ENCODE measurements at regions not wholly inside any gene's neighbourhood (a gene's known extent, or its start where the extent isn't known, plus 50 kb on each side); places are given as distances from the start of the nearest gene placed in this dataset.

DNA sequence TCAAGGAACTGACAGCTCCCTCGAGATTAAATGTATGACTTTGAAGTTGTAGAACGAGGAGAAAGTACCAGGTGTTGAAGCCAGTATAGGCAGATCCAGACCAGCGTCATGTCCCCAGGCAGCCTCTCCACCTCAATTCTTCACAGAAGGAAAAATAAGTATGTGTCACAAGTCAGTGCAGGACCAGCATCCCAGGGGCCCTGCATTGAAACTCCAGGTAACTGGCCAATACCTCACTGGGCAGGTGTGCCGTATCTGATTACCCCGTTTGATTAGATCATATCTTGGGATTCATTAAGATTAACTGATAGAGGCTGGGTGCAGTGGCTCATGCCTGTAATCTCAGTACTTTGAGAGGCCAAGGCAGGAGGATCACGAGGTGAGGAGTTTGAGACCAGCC lies 466.7 kb upstream of the B3GAT1 start:
- no peaks in the 10 kb centered on the region for H3K9me3 ChIP-seq
- TF ChIP-seq CTCF (IDR thresholded peaks at IDR 0.05): no peak
- no peaks in the 10 kb centered on the region for H3K36me3 ChIP-seq
- H3K27me3 ChIP-seq: no peaks in the 10 kb centered on the region
- DNase-seq (no peak), ATAC-seq (no peak)
- no peak overlapping the region for H3K4me3 ChIP-seq
- H3K27ac ChIP-seq: no peak overlapping the region
- intact Hi-C loops (cut with DNase I): no loop called here
- no peaks in the 10 kb centered on the region for H3K4me1 ChIP-seq

DNA sequence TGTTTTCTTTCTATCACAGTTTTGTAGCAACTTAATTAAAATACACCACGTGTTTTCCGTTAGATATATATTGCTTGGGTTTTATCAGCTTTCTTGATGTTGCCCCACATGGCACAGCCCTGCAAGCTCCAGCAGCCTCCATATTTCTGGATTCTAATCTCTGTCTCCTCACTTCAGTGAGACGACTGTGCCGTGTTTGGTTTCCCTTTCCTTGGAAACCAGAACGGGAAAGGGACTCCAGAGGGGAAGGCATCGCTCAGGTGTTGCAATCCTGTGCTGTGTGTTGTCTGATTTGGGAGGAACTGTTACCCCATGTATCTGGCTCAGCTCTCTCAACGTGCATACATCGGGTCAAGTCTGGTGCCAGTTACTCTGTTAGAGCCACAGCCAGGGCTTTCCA lies 464.2 kb upstream of the B3GAT1 start:
- DNase-seq: no peak
- ATAC-seq: no peak
- Histone ChIP-seq H3K27ac (no peak overlapping the region), H3K4me1 (no peaks in the 10 kb centered on the region), H3K36me3 (no peaks in the 10 kb centered on the region), H3K4me3 (no peak overlapping the region), H3K9me3 (no peaks in the 10 kb centered on the region), H3K27me3 (no peaks in the 10 kb centered on the region)
- intact Hi-C loops (cut with DNase I): no loop called here
- no peak for TF ChIP-seq CTCF (IDR thresholded peaks at IDR 0.05)

DNA sequence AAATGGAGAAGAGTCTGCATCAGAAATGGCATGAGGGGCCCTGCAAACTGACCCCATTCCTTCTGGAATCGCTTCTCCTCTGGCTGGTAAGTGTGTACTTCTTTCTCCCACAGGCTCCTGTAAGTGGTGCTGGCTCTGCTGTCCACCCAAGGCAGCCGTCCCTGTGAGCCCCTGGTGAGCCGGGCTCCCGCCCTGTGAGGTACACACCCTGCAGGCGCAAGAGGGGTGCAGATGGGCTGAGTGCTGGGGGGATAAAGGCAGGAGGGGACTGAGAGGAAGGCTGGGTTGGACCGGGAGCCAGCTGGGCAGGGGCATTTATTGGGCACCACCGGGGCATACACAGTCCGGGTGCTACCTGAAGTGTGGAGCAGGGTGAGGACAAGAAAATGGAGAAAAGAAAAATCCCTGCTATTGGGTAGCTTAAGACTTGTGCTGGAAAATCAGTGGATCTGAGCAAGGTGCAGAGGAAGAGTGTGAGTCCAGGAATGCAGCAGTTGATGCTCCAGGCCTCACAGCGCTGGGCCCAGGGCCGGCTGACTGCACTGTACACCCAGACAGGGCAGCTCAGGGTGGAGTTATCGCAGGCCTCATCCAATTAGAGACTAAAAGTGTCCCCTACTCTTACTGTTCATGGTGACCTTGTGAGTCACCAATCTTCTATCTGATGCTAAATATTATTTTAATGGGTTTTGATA lies 455.1 kb upstream of the B3GAT1 start:
- no peak for TF ChIP-seq CTCF (IDR thresholded peaks at IDR 0.05)
- DNase-seq (no peak), ATAC-seq (no peak)
- H3K9me3 ChIP-seq: no peaks in the 10 kb centered on the region
- no peaks in the 10 kb centered on the region for H3K4me1 ChIP-seq
- no peak overlapping the region for H3K4me3 ChIP-seq
- intact Hi-C loops (cut with DNase I): no loop called here
- H3K36me3 ChIP-seq: no peaks in the 10 kb centered on the region
- no peak overlapping the region for H3K27ac ChIP-seq
- H3K27me3 ChIP-seq: no peaks in the 10 kb centered on the region

GRCh38 chr11:134866215-134866614 lies 454.2 kb upstream of the B3GAT1 start:
- no peak overlapping the region for H3K4me3 ChIP-seq
- intact Hi-C loops (cut with DNase I): no loop called here
- no peaks in the 10 kb centered on the region for H3K27me3 ChIP-seq
- no peaks in the 10 kb centered on the region for H3K9me3 ChIP-seq
- no peak for ATAC-seq
- no peaks in the 10 kb centered on the region for H3K4me1 ChIP-seq
- H3K36me3 ChIP-seq: no peaks in the 10 kb centered on the region
- no peak overlapping the region for H3K27ac ChIP-seq
- DNase-seq: no peak
- TF ChIP-seq CTCF (IDR thresholded peaks at IDR 0.05): no peak

- intact Hi-C loops (cut with DNase I): no loop called here
- Histone ChIP-seq H3K9me3 (no peaks in the 10 kb centered on the region), H3K27ac (no peak overlapping the region), H3K27me3 (no peaks in the 10 kb centered on the region), H3K4me1 (no peaks in the 10 kb centered on the region), H3K36me3 (no peaks in the 10 kb centered on the region), H3K4me3 (no peak overlapping the region)
- no peak for ATAC-seq
- no peak for DNase-seq
- no peak for TF ChIP-seq CTCF (IDR thresholded peaks at IDR 0.05)
Observed at GRCh38 chr11:134864968-134865305, 452.9 kb upstream of the B3GAT1 start.

All from upper lobe of right lung (tissue), 1 donor.